Upper lobe of right lung (tissue), 1 donor: ENCODE measurements at regions not wholly inside any gene's neighbourhood (a gene's known extent, or its start where the extent isn't known, plus 50 kb on each side); places are given as distances from the start of the nearest gene placed in this dataset.

ENCODE experiments used
- ATAC-seq: fragments of 200-7000 bp; cut with Tn5 transposase; one replicate; pipeline ENCODE4 v1.9.1; 2020; ENCODE audit warnings: mild to moderate bottlenecking, moderate library complexity
- DNase-seq: peaks from one replicate; pipeline ENCODE4 v3.0.0-alpha.2; 2020
- H3K27ac ChIP-seq: fragments of 200-600 bp; one replicate; pipeline ENCODE4 v1.8.0; 2022
- H3K27me3 ChIP-seq: fragments of 200-600 bp; one replicate; pipeline ENCODE4 v1.8.0; 2022; ENCODE audit warnings: mild to moderate bottlenecking
- H3K36me3 ChIP-seq: fragments of 200-600 bp; one replicate; pipeline ENCODE4 v1.8.0; 2022
- H3K4me1 ChIP-seq: fragments of 200-600 bp; one replicate; pipeline ENCODE4 v1.8.0; 2022
- H3K4me3 ChIP-seq: fragments of 200-600 bp; one replicate; pipeline ENCODE4 v1.8.0; 2022; ENCODE audit warnings: mild to moderate bottlenecking
- H3K9me3 ChIP-seq: fragments of 200-600 bp; one replicate; pipeline ENCODE4 v1.8.0; 2022
- intact Hi-C: fragments of 100-400 bp; cut with DNase I; formaldehyde crosslinking; loops from one replicate; pipeline ENCODE4 v1.11.0; 2022
- TF ChIP-seq, protein P1 (sequence below): fragments of 200-600 bp; IDR thresholded peaks from one replicate; pipeline ENCODE4 v1.8.0; 2022; ENCODE audit warnings: antibody characterized with exemption
- donor health status: DM: no; HTN: yes; CAD: no; lungs with severe emphysema.

GRCh38 chr13:64090311-64090710, 2674.7 kb upstream of the PCDH20 start:
- H3K27me3 ChIP-seq, result no peaks in the 10 kb centered on the region
- no peak overlapping the region for H3K27ac ChIP-seq
- H3K4me3 ChIP-seq, result no peak overlapping the region
- H3K9me3 ChIP-seq, result no peaks in the 10 kb centered on the region
- DNase-seq (no peak), ATAC-seq (no peak)
- no peaks in the 10 kb centered on the region for H3K36me3 ChIP-seq
- TF ChIP-seq, protein P1, sequence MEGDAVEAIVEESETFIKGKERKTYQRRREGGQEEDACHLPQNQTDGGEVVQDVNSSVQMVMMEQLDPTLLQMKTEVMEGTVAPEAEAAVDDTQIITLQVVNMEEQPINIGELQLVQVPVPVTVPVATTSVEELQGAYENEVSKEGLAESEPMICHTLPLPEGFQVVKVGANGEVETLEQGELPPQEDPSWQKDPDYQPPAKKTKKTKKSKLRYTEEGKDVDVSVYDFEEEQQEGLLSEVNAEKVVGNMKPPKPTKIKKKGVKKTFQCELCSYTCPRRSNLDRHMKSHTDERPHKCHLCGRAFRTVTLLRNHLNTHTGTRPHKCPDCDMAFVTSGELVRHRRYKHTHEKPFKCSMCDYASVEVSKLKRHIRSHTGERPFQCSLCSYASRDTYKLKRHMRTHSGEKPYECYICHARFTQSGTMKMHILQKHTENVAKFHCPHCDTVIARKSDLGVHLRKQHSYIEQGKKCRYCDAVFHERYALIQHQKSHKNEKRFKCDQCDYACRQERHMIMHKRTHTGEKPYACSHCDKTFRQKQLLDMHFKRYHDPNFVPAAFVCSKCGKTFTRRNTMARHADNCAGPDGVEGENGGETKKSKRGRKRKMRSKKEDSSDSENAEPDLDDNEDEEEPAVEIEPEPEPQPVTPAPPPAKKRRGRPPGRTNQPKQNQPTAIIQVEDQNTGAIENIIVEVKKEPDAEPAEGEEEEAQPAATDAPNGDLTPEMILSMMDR, result no peak
- intact Hi-C loops, result no loop called here
- H3K4me1 ChIP-seq, result no peaks in the 10 kb centered on the region

- intact Hi-C loops, result no loop called here
- ATAC-seq, result no peak
- Histone ChIP-seq H3K27me3 (no peaks in the 10 kb centered on the region), H3K9me3 (no peaks in the 10 kb centered on the region), H3K4me3 (no peak overlapping the region), H3K27ac (no peak overlapping the region), H3K4me1 (no peaks in the 10 kb centered on the region), H3K36me3 (no peaks in the 10 kb centered on the region)
- no peak for DNase-seq
- TF ChIP-seq, protein P1, result no peak
Measured at GRCh38 chr13:64088491-64088890, 2672.8 kb upstream of the PCDH20 start.

DNA sequence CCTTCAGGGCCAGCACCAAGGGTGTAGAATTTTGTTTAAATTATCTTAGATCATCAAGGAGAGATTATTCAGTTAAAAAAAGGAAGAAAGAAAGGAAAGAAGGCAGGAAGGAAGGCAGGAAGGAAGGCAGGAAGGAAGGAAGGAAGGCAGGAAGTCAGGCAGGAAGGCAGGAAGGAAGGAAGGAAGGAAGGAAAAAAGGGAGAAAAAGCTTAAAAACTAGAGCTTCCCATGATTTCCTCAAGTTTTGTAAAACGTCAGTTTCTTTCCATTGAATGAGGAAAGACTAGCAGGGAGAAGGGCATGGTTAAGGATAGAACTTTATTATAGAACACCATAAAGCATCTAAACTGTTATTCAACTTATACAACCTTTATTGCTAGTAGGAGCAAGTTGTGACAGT, 2672.0 kb upstream of the PCDH20 start:
- H3K36me3 ChIP-seq, result no peaks in the 10 kb centered on the region
- H3K9me3 ChIP-seq, result no peaks in the 10 kb centered on the region
- intact Hi-C loops, result no loop called here
- no peaks in the 10 kb centered on the region for H3K27me3 ChIP-seq
- H3K4me3 ChIP-seq, result no peak overlapping the region
- H3K4me1 ChIP-seq, result no peaks in the 10 kb centered on the region
- DNase-seq (no peak), ATAC-seq (no peak)
- no peak overlapping the region for H3K27ac ChIP-seq
- TF ChIP-seq, protein P1, result no peak

GRCh38 chr13:64083811-64084210, 2668.2 kb upstream of the PCDH20 start:
- no peak for ATAC-seq
- Histone ChIP-seq H3K9me3 (no peaks in the 10 kb centered on the region), H3K36me3 (no peaks in the 10 kb centered on the region), H3K4me3 (no peak overlapping the region), H3K4me1 (no peaks in the 10 kb centered on the region), H3K27me3 (no peaks in the 10 kb centered on the region), H3K27ac (no peak overlapping the region)
- DNase-seq, result no peak
- TF ChIP-seq, protein P1, result no peak
- intact Hi-C loops, result no loop called here

DNA sequence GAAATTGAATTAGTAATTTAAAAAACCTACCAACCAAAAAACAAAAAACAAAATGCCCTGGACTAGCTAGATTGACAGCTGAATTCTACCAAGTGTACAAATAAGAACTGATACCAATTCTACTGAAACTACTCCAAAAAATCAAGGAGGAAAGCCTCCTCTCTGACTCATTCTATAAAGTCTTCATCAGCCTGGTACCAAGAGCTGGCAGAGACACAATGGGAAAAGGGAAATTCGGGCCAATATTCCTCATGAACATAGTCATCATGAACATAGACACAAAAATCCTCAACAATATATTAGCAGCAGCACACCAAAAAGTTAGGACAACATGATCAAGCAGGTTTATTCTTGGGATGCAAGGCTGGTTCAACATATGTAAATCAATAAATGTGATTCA, 2667.7 kb upstream of the PCDH20 start:
- no peaks in the 10 kb centered on the region for H3K4me1 ChIP-seq
- TF ChIP-seq, protein P1, result no peak
- ATAC-seq (no peak), DNase-seq (no peak)
- intact Hi-C loops, result no loop called here
- no peaks in the 10 kb centered on the region for H3K36me3 ChIP-seq
- H3K27me3 ChIP-seq, result no peaks in the 10 kb centered on the region
- H3K4me3 ChIP-seq, result no peak overlapping the region
- no peak overlapping the region for H3K27ac ChIP-seq
- H3K9me3 ChIP-seq, result no peaks in the 10 kb centered on the region

GRCh38 chr13:64078480-64078936, 2662.9 kb upstream of the PCDH20 start:
- ATAC-seq (peak; percentile 25), DNase-seq (no peak)
- H3K27me3 ChIP-seq, result no peaks in the 10 kb centered on the region
- TF ChIP-seq, protein P1, result no peak
- H3K4me1 ChIP-seq, result no peaks in the 10 kb centered on the region
- intact Hi-C loops, result no loop called here
- no peaks in the 10 kb centered on the region for H3K9me3 ChIP-seq
- no peaks in the 10 kb centered on the region for H3K36me3 ChIP-seq
- no peak overlapping the region for H3K27ac ChIP-seq
- no peak overlapping the region for H3K4me3 ChIP-seq
